Prostate gland (tissue), 2 donors: ENCODE measurements at regions not wholly inside any gene's neighbourhood (a gene's known extent, or its start where the extent isn't known, plus 50 kb on each side); places are given as distances from the start of the nearest gene placed in this dataset.

Source experiments
- DNase-seq: peaks from one replicate; pipeline ENCODE4 v3.0.0-alpha.2; 2019; ENCODE audit warnings: low spot score
- H3K27ac ChIP-seq, 2 donors: fragments of 200-600 bp; sonication (generic); 2 replicates each; pipeline ENCODE4 v1.5.1; 2017 to 2019
- H3K27me3 ChIP-seq: fragments of 200-600 bp; sonication (generic); replicated peaks from 2 replicates; pipeline ENCODE4 v1.5.1; 2019; ENCODE audit not compliant: insufficient read depth
- H3K36me3 ChIP-seq, 2 donors: fragments of 200-600 bp; sonication (generic); 1 replicate in 1 of 2; 2 replicates in 1 of 2; pipeline versions ENCODE4 v1.5.1 to v1.8.1; 2017 to 2019
- H3K4me1 ChIP-seq: fragments of 200-600 bp; sonication (generic); replicated peaks from 2 replicates; pipeline ENCODE4 v1.5.1; 2019
- H3K4me3 ChIP-seq, 2 donors: fragments of 200-600 bp; sonication (generic); 2 replicates each; pipeline ENCODE4 v1.5.1; 2017 to 2019
- H3K9me3 ChIP-seq: fragments of 200-600 bp; sonication (generic); 2 replicates; pipeline ENCODE4 v1.5.1; 2017
- POLR2A ChIP-seq: fragments of 450-650 bp; IDR thresholded peaks from one replicate; pipeline ENCODE4 v1.6.1; 2016; ENCODE audit warnings: antibody characterized with exemption, mild to moderate bottlenecking
- POLR2AphosphoS5 ChIP-seq: sonication (generic); formaldehyde crosslinking; IDR thresholded peaks from one replicate; pipeline ENCODE4 v1.6.1; 2017; ENCODE audit warnings: antibody characterized with exemption
- WGBS: methylation state at CpG from one replicate; pipeline ENCODE4 v1.1.5; 2018; 5-methylcytosine and 5-hydroxymethylcytosine counted together
- intact Hi-C: fragments of 100-400 bp; cut with DNase I; formaldehyde crosslinking; loops from one replicate; pipeline ENCODE4 v1.14.2; 2022
- TF ChIP-seq, protein P1 (sequence below), 4 experiments: fragments of 200-600 bp in 2 of 4; fragments of 450-650 bp in 2 of 4; sonication (generic) in 2 of 4; IDR thresholded peaks; 1 replicate in 3 of 4; 2 replicates in 1 of 4; pipeline ENCODE4 v1.5.1; 2016 to 2019; ENCODE audit warnings: antibody characterized with exemption in 4 of 4, mild to moderate bottlenecking in 2 of 4, moderate library complexity in 2 of 4

DNA sequence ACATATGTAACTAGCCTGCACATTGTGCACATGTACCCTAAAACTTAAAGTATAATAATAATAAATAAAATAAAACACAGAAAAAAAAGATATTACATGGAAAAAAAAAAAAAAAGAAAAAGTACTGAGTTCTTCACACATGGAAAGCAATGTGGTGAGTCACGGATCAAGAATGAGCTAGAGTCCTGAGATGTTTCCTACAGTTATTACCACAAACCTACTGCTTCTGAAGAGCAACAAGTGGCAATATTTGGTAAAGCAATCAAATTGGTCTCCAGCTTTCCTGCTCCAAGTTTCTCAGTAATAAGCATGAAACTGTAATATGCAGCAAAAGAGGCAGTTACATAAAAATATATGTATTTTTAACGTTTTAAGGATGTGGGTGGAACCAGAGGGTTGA, 223.3 kb upstream of the SALL1 start:
- Histone ChIP-seq H3K9me3 (no peaks in the 10 kb centered on the region), H3K27me3 (no peaks in the 10 kb centered on the region), H3K36me3 (no peaks in the 10 kb centered on the region), H3K27ac (no peak overlapping the region), H3K4me3 (no peak overlapping the region), H3K4me1 (no peaks in the 10 kb centered on the region)
- whole genome bisulfite sequencing, result 84% methylated on average over 2 of the region's 2 CpGs
- intact Hi-C loops, result no loop called here
- DNase-seq, result no peak
- TF ChIP-seq, protein P1, sequence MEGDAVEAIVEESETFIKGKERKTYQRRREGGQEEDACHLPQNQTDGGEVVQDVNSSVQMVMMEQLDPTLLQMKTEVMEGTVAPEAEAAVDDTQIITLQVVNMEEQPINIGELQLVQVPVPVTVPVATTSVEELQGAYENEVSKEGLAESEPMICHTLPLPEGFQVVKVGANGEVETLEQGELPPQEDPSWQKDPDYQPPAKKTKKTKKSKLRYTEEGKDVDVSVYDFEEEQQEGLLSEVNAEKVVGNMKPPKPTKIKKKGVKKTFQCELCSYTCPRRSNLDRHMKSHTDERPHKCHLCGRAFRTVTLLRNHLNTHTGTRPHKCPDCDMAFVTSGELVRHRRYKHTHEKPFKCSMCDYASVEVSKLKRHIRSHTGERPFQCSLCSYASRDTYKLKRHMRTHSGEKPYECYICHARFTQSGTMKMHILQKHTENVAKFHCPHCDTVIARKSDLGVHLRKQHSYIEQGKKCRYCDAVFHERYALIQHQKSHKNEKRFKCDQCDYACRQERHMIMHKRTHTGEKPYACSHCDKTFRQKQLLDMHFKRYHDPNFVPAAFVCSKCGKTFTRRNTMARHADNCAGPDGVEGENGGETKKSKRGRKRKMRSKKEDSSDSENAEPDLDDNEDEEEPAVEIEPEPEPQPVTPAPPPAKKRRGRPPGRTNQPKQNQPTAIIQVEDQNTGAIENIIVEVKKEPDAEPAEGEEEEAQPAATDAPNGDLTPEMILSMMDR (IDR thresholded peaks at IDR 0.05), result no peak
- TF ChIP-seq POLR2AphosphoS5, result no peak
- TF ChIP-seq POLR2A, result no peak

DNA sequence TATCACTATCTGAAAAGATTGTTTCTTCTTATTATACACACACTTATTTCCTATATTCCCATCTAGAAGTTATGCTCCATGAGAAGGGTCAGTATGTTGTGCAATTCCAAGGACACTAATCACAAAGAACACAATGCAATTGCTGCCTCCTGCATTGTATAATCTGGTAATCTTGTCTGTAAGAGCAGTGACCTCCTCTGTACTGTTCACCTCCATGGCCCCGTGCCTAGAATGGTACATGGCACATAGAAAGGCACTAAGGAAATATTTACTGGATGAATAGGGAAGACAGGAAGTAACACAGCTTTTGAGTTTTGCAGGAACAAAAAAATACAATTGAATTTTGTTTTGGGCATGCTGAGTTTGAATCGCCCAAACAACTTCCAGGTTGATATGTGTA, 214.6 kb upstream of the SALL1 start:
- H3K4me3 ChIP-seq, result no peak overlapping the region
- intact Hi-C loops, result no loop called here
- no peaks in the 10 kb centered on the region for H3K4me1 ChIP-seq
- no peaks in the 10 kb centered on the region for H3K9me3 ChIP-seq
- H3K27ac ChIP-seq, result no peak overlapping the region
- 87% methylated on average over 2 of the region's 2 CpGs for WGBS
- DNase-seq, result no peak
- TF ChIP-seq POLR2AphosphoS5, result no peak
- TF ChIP-seq, protein P1 (IDR thresholded peaks at IDR 0.05), result no peak
- TF ChIP-seq POLR2A, result no peak
- no peaks in the 10 kb centered on the region for H3K36me3 ChIP-seq
- H3K27me3 ChIP-seq, result no peaks in the 10 kb centered on the region

DNA sequence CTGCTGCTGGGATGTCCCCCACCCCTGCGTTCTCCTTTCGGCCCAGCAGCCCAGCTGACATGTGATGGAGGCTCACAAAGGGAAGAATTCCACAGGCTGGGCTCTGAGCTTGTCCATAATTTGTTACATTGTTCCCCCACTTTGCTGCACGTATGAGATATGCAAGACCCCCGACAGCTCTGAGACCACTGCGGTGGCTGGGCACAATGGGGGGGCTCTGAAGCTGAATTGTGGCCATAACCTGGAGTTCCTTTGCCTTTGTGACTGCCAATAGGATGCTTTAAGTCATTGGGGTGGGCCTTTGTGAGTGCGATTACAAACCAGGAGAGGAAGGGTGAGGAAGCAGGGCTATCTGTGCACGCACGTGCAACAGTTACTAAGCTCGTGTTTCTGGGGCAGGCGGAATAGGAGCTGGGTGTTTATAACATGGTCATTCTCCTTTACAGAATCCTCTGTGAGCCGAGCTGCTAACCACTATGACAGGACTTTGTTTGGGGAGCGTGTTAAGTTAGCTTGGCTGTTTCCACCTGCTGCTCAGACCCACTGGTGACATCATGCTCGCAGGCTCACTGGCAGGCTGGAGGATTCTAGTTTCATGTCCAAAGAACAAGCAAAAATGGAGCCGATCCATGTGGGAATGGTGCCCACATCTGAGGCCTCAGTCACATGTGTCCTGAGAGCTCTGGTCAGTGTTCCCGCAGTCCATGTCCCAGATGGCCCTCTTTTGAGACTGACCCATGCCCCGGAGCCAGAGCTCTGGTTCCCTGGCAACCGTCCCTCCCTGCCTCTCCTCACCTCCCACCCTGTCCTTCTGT, 208.3 kb upstream of the SALL1 start:
- TF ChIP-seq, protein P1 (IDR thresholded peaks at IDR 0.05), result no peak
- TF ChIP-seq POLR2A (no peak), POLR2AphosphoS5 (no peak)
- Histone ChIP-seq H3K9me3 (no peaks in the 10 kb centered on the region), H3K27ac (no peak overlapping the region), H3K4me1 (no peaks in the 10 kb centered on the region), H3K27me3 (no peaks in the 10 kb centered on the region), H3K36me3 (no peaks in the 10 kb centered on the region), H3K4me3 (no peak overlapping the region)
- WGBS, result 41% methylated on average over 17 of the region's 17 CpGs
- DNase-seq, result no peak
- intact Hi-C loops, result no loop called here

DNA sequence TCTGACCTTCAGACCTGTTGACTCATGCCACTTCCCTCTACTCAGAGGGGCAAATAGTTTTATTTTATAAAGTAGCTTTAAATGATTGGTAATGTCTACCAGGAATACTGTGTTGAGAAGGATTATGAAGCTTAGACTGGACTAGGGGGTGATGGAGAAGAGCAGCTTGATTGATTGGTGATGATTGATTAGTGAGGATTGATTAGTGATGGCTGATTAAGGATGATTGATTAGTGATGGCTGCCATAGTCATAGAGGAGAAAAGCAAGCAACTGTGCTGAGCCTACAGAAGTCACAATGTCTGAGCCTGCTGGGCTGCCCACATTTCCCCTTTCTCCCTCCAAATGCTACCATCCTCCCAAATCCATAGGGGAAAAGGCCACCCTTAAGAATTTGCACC, 206.8 kb upstream of the SALL1 start:
- Histone ChIP-seq H3K27me3 (no peaks in the 10 kb centered on the region), H3K9me3 (no peaks in the 10 kb centered on the region), H3K4me3 (no peak overlapping the region), H3K27ac (no peak overlapping the region), H3K36me3 (no peaks in the 10 kb centered on the region), H3K4me1 (no peaks in the 10 kb centered on the region)
- TF ChIP-seq POLR2A (no peak), POLR2AphosphoS5 (no peak)
- TF ChIP-seq, protein P1 (IDR thresholded peaks at IDR 0.05), result no peak
- DNase-seq, result no peak
- intact Hi-C loops, result no loop called here

DNA sequence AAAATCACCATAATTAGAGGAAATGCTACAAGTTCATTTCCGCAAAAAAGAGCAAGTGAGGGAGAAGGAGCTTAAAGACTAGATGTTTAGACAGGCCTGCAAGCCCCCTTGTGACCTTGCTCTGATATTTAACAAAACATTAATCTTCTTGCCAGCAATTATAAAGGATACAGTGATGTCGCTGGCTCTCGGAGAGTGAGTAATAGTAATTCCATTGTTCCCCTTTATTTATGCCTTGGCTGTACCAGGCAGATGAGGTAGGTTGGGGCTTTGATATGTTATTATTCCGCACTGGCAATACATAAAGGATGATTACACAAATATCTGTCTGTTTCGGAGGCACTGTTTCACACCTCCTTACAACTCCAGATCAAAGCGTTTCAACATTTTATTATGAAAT, 204.8 kb upstream of the SALL1 start:
- intact Hi-C loops, result no loop called here
- no peak for DNase-seq
- Histone ChIP-seq H3K9me3 (no peaks in the 10 kb centered on the region), H3K36me3 (no peaks in the 10 kb centered on the region), H3K4me1 (no peaks in the 10 kb centered on the region), H3K27me3 (no peaks in the 10 kb centered on the region), H3K27ac (no peak overlapping the region), H3K4me3 (no peak overlapping the region)
- WGBS, result 69% methylated on average over 6 of the region's 6 CpGs
- TF ChIP-seq POLR2AphosphoS5 (no peak), POLR2A (no peak)
- TF ChIP-seq, protein P1 (IDR thresholded peaks at IDR 0.05), result no peak
